ENCODE measurements at regions not wholly inside any gene's neighbourhood (a gene's known extent, or its start where the extent isn't known, plus 50 kb on each side); places are given as distances from the start of the nearest gene placed in this dataset.

- 82% methylated on average over 1 of the region's 1 CpG for WGBS (ENCODE audit: insufficient coverage, low coverage, low lambda C conversion rate, missing lambda C conversion rate)
- Histone ChIP-seq H3K27me3 (no peaks in the 10 kb centered on the region), H3K27ac (no peak overlapping the region), H3K4me1 (no peaks in the 10 kb centered on the region), H3K4me3 (no peak overlapping the region), H3K9me3 (no peaks in the 10 kb centered on the region), H3K36me3 (no peaks in the 10 kb centered on the region)
- DNase-seq (no peak), ATAC-seq (no peak)
- intact Hi-C loops (cut with DNase I), result no loop called here
- no peak for TF ChIP-seq POLR2A (IDR thresholded peaks at IDR 0.05)
- TF ChIP-seq CTCF (IDR thresholded peaks at IDR 0.05), result no peak
Observed at GRCh38 chr7:68793513-68793912, 804.8 kb upstream of the AUTS2 start.

- Histone ChIP-seq H3K27me3 (no peaks in the 10 kb centered on the region), H3K4me1 (no peaks in the 10 kb centered on the region), H3K9me3 (no peaks in the 10 kb centered on the region), H3K27ac (no peak overlapping the region), H3K36me3 (no peaks in the 10 kb centered on the region), H3K4me3 (no peak overlapping the region)
- no peak for ATAC-seq
- DNase-seq, result no peak
- intact Hi-C loops (cut with DNase I), result no loop called here
- TF ChIP-seq CTCF (IDR thresholded peaks at IDR 0.05) (no peak), POLR2A (IDR thresholded peaks at IDR 0.05) (no peak)
- WGBS (ENCODE audit: insufficient coverage, low coverage, low lambda C conversion rate, missing lambda C conversion rate), result 75% methylated on average over 4 of the region's 4 CpGs
Observed at GRCh38 chr7:68800316-68800715, 798.0 kb upstream of the AUTS2 start.

- Histone ChIP-seq H3K9me3 (no peaks in the 10 kb centered on the region), H3K27ac (no peak overlapping the region), H3K4me3 (no peak overlapping the region), H3K27me3 (no peaks in the 10 kb centered on the region), H3K4me1 (no peaks in the 10 kb centered on the region), H3K36me3 (no peaks in the 10 kb centered on the region)
- TF ChIP-seq POLR2A (IDR thresholded peaks at IDR 0.05) (no peak), CTCF (IDR thresholded peaks at IDR 0.05) (no peak)
- DNase-seq, result no peak
- no peak for ATAC-seq
- WGBS (ENCODE audit: insufficient coverage, low coverage, low lambda C conversion rate, missing lambda C conversion rate), result 71% methylated on average over 5 of the region's 5 CpGs
- intact Hi-C loops (cut with DNase I), result no loop called here
Observed at GRCh38 chr7:68805159-68805558, 793.1 kb upstream of the AUTS2 start.

- ATAC-seq (no peak), DNase-seq (no peak)
- H3K4me3 ChIP-seq, result no peak overlapping the region
- H3K4me1 ChIP-seq, result no peaks in the 10 kb centered on the region
- TF ChIP-seq POLR2A (IDR thresholded peaks at IDR 0.05), result no peak
- no peak for TF ChIP-seq CTCF (IDR thresholded peaks at IDR 0.05)
- no peak overlapping the region for H3K27ac ChIP-seq
- intact Hi-C loops (cut with DNase I), result no loop called here
- H3K9me3 ChIP-seq, result no peaks in the 10 kb centered on the region
- 100% methylated on average over 1 of the region's 2 CpGs for WGBS (ENCODE audit: insufficient coverage, low coverage, low lambda C conversion rate, missing lambda C conversion rate)
- no peaks in the 10 kb centered on the region for H3K27me3 ChIP-seq
- H3K36me3 ChIP-seq, result no peaks in the 10 kb centered on the region
Observed at GRCh38 chr7:68807666-68808065, 790.6 kb upstream of the AUTS2 start.

- WGBS (ENCODE audit: insufficient coverage, low coverage, low lambda C conversion rate, missing lambda C conversion rate), result 40% methylated on average over 12 of the region's 12 CpGs
- no peaks in the 10 kb centered on the region for H3K4me1 ChIP-seq
- ATAC-seq, result peak in 2 of 4 donors; percentile 53 to 89
- no peaks in the 10 kb centered on the region for H3K27me3 ChIP-seq
- TF ChIP-seq CTCF (IDR thresholded peaks at IDR 0.05), result no peak
- no peak for TF ChIP-seq POLR2A (IDR thresholded peaks at IDR 0.05)
- no peak overlapping the region for H3K4me3 ChIP-seq
- DNase-seq, result no peak
- H3K36me3 ChIP-seq, result no peaks in the 10 kb centered on the region
- H3K27ac ChIP-seq, result no peak overlapping the region
- intact Hi-C loops (cut with DNase I), result no loop called here
- H3K9me3 ChIP-seq, result no peaks in the 10 kb centered on the region
Observed at GRCh38 chr7:68813551-68814080, 784.7 kb upstream of the AUTS2 start.
